HepG2 (cell line): ENCODE measurements at regions not wholly inside any gene's neighbourhood (a gene's known extent, or its start where the extent isn't known, plus 50 kb on each side); places are given as distances from the start of the nearest gene placed in this dataset.

Source experiments
- AHDC1 ChIP-seq: sonication (generic); formaldehyde crosslinking; IDR thresholded peaks from 2 replicates; pipeline ENCODE4 v1.5.1; 2020; ENCODE audit warnings: mild to moderate bottlenecking, missing genetic modification reagents, borderline replicate concordance
- GTF2F1 ChIP-seq: fragments of 150-350 bp; IDR thresholded peaks from 2 replicates; pipeline ENCODE4 v1.6.1; 2014; ENCODE audit warnings: low read length
- HINFP ChIP-seq: sonication (generic); formaldehyde crosslinking; IDR thresholded peaks from 2 replicates; pipeline ENCODE4 v1.4.0; 2020; ENCODE audit warnings: low read depth, mild to moderate bottlenecking, missing genetic modification reagents
- KLF15 ChIP-seq: sonication (generic); formaldehyde crosslinking; IDR thresholded peaks from 2 replicates; pipeline ENCODE4 v1.8.1; 2023; ENCODE audit warnings: borderline replicate concordance, mild to moderate bottlenecking, inconsistent platforms, missing genetic modification reagents, mixed read lengths
- MTF2 ChIP-seq: sonication (generic); formaldehyde crosslinking; IDR thresholded peaks from 2 replicates; pipeline ENCODE4 v1.5.0; 2020; ENCODE audit warnings: missing genetic modification reagents, borderline replicate concordance
- POLR2A ChIP-seq, 2 experiments: IDR thresholded peaks; 2 replicates each; pipeline ENCODE4 v1.6.1; 2011; ENCODE audit warnings: low read depth in 2 of 2, low read length in 2 of 2, mild to moderate bottlenecking in 1 of 2, moderate library complexity in 1 of 2; ENCODE audit not compliant: insufficient read depth in 1 of 2
- TARDBP ChIP-seq: sonication (generic); formaldehyde crosslinking; IDR thresholded peaks from 2 replicates; pipeline ENCODE4 v1.8.0; 2022; ENCODE audit warnings: mild to moderate bottlenecking, missing genetic modification reagents
- XRCC5 ChIP-seq: fragments of 200-400 bp; formaldehyde crosslinking; optimal IDR thresholded peaks from 2 replicates; pipeline ENCODE3; 2017; ENCODE audit warnings: mild to moderate bottlenecking, low read length
- ZBTB34 ChIP-seq: sonication (generic); formaldehyde crosslinking; IDR thresholded peaks from 2 replicates; pipeline ENCODE4 v1.8.0; 2022; ENCODE audit warnings: mild to moderate bottlenecking, missing genetic modification reagents
- ZC3H4 ChIP-seq: sonication (generic); formaldehyde crosslinking; IDR thresholded peaks from 2 replicates; pipeline ENCODE4 v1.4.0; 2020; ENCODE audit warnings: missing genetic modification reagents, borderline replicate concordance
- TF ChIP-seq, protein P1 (sequence below): sonication (generic); formaldehyde crosslinking; IDR thresholded peaks from 2 replicates; pipeline ENCODE4 v1.5.0; 2020; ENCODE audit warnings: mild to moderate bottlenecking, missing genetic modification reagents, moderate library complexity
- TF ChIP-seq, protein P2 (sequence below), 2 experiments: IDR thresholded peaks; 2 replicates each; pipeline ENCODE4 v1.6.1; 2011 to 2012; ENCODE audit warnings: low read length in 2 of 2, borderline replicate concordance in 1 of 2, low read depth in 1 of 2, mild to moderate bottlenecking in 1 of 2, moderate library complexity in 1 of 2

GRCh38 chr21:18522181-18522972 lies 118.8 kb upstream of the TMPRSS15 start:
- TF ChIP-seq ZC3H4 (CRISPR knock-in tag) (no peak), HINFP (CRISPR knock-in tag) (no peak), POLR2A (IDR thresholded peaks at IDR 0.05; ENCODE audit: insufficient read depth in 1 of 2, low read depth in 2 of 2, low read length in 2 of 2) (no peak), MTF2 (CRISPR knock-in tag) (no peak), KLF15 (no peak), XRCC5 (no peak), TARDBP (CRISPR knock-in tag) (no peak), AHDC1 (CRISPR knock-in tag) (no peak), GTF2F1 (no peak), ZBTB34 (no peak)
- TF ChIP-seq, protein P1, sequence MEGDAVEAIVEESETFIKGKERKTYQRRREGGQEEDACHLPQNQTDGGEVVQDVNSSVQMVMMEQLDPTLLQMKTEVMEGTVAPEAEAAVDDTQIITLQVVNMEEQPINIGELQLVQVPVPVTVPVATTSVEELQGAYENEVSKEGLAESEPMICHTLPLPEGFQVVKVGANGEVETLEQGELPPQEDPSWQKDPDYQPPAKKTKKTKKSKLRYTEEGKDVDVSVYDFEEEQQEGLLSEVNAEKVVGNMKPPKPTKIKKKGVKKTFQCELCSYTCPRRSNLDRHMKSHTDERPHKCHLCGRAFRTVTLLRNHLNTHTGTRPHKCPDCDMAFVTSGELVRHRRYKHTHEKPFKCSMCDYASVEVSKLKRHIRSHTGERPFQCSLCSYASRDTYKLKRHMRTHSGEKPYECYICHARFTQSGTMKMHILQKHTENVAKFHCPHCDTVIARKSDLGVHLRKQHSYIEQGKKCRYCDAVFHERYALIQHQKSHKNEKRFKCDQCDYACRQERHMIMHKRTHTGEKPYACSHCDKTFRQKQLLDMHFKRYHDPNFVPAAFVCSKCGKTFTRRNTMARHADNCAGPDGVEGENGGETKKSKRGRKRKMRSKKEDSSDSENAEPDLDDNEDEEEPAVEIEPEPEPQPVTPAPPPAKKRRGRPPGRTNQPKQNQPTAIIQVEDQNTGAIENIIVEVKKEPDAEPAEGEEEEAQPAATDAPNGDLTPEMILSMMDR (CRISPR knock-in tag): no peak
- TF ChIP-seq, protein P2, sequence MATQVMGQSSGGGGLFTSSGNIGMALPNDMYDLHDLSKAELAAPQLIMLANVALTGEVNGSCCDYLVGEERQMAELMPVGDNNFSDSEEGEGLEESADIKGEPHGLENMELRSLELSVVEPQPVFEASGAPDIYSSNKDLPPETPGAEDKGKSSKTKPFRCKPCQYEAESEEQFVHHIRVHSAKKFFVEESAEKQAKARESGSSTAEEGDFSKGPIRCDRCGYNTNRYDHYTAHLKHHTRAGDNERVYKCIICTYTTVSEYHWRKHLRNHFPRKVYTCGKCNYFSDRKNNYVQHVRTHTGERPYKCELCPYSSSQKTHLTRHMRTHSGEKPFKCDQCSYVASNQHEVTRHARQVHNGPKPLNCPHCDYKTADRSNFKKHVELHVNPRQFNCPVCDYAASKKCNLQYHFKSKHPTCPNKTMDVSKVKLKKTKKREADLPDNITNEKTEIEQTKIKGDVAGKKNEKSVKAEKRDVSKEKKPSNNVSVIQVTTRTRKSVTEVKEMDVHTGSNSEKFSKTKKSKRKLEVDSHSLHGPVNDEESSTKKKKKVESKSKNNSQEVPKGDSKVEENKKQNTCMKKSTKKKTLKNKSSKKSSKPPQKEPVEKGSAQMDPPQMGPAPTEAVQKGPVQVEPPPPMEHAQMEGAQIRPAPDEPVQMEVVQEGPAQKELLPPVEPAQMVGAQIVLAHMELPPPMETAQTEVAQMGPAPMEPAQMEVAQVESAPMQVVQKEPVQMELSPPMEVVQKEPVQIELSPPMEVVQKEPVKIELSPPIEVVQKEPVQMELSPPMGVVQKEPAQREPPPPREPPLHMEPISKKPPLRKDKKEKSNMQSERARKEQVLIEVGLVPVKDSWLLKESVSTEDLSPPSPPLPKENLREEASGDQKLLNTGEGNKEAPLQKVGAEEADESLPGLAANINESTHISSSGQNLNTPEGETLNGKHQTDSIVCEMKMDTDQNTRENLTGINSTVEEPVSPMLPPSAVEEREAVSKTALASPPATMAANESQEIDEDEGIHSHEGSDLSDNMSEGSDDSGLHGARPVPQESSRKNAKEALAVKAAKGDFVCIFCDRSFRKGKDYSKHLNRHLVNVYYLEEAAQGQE (IDR thresholded peaks at IDR 0.05; ENCODE audit: borderline replicate concordance in 1 of 2, low read depth in 1 of 2, low read length in 2 of 2): no peak
